ENCODE measurements at regions not wholly inside any gene's neighbourhood (a gene's known extent, or its start where the extent isn't known, plus 50 kb on each side); places are given as distances from the start of the nearest gene placed in this dataset.

DNA sequence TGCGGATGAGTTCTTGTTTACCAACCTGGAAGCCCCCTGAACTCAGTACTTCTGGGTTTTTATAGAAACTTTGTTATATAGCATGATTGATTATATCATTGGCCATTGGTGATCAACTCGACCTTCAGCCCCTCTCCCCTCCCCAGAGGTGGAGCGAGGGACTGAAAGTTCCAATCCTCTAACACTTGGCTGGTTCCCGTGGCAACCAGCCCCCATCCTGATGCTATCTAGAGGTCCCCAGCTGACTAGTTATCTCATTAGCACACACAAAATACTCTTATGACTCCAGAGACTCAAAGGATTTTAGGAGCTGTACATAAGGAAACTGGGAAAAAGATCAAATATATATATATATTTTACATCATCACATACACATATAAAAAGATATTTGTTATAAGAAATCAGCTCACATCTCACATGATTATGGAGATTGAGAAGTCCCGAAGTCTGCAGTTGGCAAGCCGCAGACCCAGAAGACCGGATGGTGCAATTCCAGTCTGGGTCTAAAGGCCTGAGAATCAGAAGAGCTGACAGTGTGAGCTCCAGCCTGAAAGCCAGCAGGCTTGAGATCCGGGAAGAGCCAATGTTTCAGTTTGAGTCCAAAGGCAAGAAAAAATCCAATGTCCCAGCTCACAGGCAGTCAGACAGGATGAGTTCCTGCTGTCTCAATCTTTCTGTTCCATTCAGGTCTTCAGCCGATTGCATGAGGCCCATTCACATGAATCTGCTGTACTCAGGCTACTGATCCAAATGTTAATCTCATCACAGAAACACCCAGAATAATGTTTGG, 179.3 kb upstream of the DTNBP1 start:
- TF ChIP-seq, protein P1, sequence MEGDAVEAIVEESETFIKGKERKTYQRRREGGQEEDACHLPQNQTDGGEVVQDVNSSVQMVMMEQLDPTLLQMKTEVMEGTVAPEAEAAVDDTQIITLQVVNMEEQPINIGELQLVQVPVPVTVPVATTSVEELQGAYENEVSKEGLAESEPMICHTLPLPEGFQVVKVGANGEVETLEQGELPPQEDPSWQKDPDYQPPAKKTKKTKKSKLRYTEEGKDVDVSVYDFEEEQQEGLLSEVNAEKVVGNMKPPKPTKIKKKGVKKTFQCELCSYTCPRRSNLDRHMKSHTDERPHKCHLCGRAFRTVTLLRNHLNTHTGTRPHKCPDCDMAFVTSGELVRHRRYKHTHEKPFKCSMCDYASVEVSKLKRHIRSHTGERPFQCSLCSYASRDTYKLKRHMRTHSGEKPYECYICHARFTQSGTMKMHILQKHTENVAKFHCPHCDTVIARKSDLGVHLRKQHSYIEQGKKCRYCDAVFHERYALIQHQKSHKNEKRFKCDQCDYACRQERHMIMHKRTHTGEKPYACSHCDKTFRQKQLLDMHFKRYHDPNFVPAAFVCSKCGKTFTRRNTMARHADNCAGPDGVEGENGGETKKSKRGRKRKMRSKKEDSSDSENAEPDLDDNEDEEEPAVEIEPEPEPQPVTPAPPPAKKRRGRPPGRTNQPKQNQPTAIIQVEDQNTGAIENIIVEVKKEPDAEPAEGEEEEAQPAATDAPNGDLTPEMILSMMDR (IDR thresholded peaks at IDR 0.05; ENCODE audit: unreplicated experiment) = no peak
- DNase-seq (ENCODE audit: low spot score in 2 of 2, unreplicated experiment in 2 of 2) = no peak
- H3K9me3 Mint-ChIP-seq = no peaks in the 10 kb centered on the region
- H3K4me3 Mint-ChIP-seq = no peak overlapping the region
- H3K4me1 Mint-ChIP-seq = peaks cover 28% of the 10 kb centered on the region
- H3K27ac Mint-ChIP-seq = no peak overlapping the region
- no peaks in the 10 kb centered on the region for H3K36me3 Mint-ChIP-seq
- H3K27me3 Mint-ChIP-seq (ENCODE audit: low read depth) = peaks cover 1% of the 10 kb centered on the region

- no peak overlapping the region for H3K27ac Mint-ChIP-seq
- H3K4me1 Mint-ChIP-seq = peaks cover 27% of the 10 kb centered on the region
- no peak overlapping the region for H3K4me3 Mint-ChIP-seq
- DNase-seq (ENCODE audit: low spot score in 2 of 2, unreplicated experiment in 2 of 2) = no peak
- no peaks in the 10 kb centered on the region for H3K36me3 Mint-ChIP-seq
- TF ChIP-seq, protein P1 (IDR thresholded peaks at IDR 0.05; ENCODE audit: unreplicated experiment) = no peak
- no peaks in the 10 kb centered on the region for H3K9me3 Mint-ChIP-seq
- peaks cover 6% of the 10 kb centered on the region for H3K27me3 Mint-ChIP-seq (ENCODE audit: low read depth)
Measured at GRCh38 chr6:15839969-15840541, 177.2 kb upstream of the DTNBP1 start.

DNA sequence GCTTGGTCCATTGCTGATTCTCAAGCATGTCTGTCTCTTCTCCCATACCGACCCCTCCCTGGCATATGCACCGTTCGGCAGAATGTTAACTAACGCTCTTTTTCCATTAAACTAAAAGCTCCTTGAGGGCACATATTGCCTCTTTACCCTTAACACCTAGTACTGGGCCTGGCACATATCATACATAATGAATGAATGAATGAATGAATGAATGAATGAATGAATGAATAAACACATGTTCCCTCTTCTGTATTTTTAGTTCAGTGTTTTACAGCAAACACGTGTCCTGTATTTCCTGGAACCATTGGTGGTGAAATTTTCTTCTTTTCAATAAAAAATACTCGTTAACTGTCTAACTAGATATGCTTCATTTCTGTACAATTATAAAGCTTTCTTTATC, 174.4 kb upstream of the DTNBP1 start:
- H3K4me1 Mint-ChIP-seq = peaks cover 9% of the 10 kb centered on the region

DNA sequence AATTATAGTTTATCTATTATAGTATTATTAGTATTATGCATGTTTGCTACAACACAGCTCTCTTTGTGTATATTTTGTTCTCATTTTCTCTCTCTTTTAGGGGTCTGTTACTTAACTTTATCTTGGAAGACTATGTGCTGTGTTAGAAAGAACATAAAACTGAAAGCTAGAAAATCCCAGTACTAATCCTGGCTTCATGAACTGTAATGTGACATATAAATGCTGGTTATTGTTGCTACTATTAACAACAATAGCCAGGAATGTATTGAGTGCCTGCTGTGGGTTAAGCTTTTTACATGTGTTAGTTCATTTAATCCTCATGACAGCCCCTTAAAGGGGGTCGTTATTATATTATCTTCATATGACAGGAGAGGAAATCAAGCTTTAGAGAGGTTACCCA, 170.0 kb upstream of the DTNBP1 start:
- no peak for DNase-seq (ENCODE audit: low spot score in 2 of 2, unreplicated experiment in 2 of 2)
- TF ChIP-seq, protein P1 (IDR thresholded peaks at IDR 0.05; ENCODE audit: unreplicated experiment) = no peak
- H3K27ac Mint-ChIP-seq = no peak overlapping the region
- H3K4me3 Mint-ChIP-seq = no peak overlapping the region
- H3K4me1 Mint-ChIP-seq = peaks cover 7% of the 10 kb centered on the region
- H3K36me3 Mint-ChIP-seq = no peaks in the 10 kb centered on the region
- peaks cover 9% of the 10 kb centered on the region for H3K27me3 Mint-ChIP-seq (ENCODE audit: low read depth)
- H3K9me3 Mint-ChIP-seq = no peaks in the 10 kb centered on the region

More for the DNA sequence above, 174.4 kb upstream of the DTNBP1 start:
- Mint-ChIP-seq H3K27ac (no peak overlapping the region), H3K4me3 (no peak overlapping the region), H3K9me3 (no peaks in the 10 kb centered on the region), H3K36me3 (no peaks in the 10 kb centered on the region), H3K27me3 (ENCODE audit: low read depth) (peaks cover 6% of the 10 kb centered on the region)
- DNase-seq (ENCODE audit: low spot score in 2 of 2, unreplicated experiment in 2 of 2) = no peak
- TF ChIP-seq, protein P1 (IDR thresholded peaks at IDR 0.05; ENCODE audit: unreplicated experiment) = no peak

GRCh38 chr6:15829156-15829555, 166.3 kb upstream of the DTNBP1 start:
- H3K4me1 Mint-ChIP-seq = no peaks in the 10 kb centered on the region
- H3K36me3 Mint-ChIP-seq = no peaks in the 10 kb centered on the region
- no peak overlapping the region for H3K27ac Mint-ChIP-seq
- no peak for DNase-seq (ENCODE audit: low spot score in 2 of 2, unreplicated experiment in 2 of 2)
- TF ChIP-seq, protein P1 (IDR thresholded peaks at IDR 0.05; ENCODE audit: unreplicated experiment) = no peak
- no peak overlapping the region for H3K4me3 Mint-ChIP-seq
- peaks cover 5% of the 10 kb centered on the region for H3K27me3 Mint-ChIP-seq (ENCODE audit: low read depth)
- no peaks in the 10 kb centered on the region for H3K9me3 Mint-ChIP-seq
